ENCODE measurements at regions not wholly inside any gene's neighbourhood (a gene's known extent, or its start where the extent isn't known, plus 50 kb on each side); places are given as distances from the start of the nearest gene placed in this dataset.

- no peak overlapping the region for H3K23ac ChIP-seq (ENCODE audit: insufficient read length, low read depth, low read length)
- H2AK5ac ChIP-seq (ENCODE audit: insufficient read length, low read length): no peak overlapping the region
- H2BK15ac ChIP-seq (ENCODE audit: low read depth, low read length): no peak overlapping the region
- H3K18ac ChIP-seq (ENCODE audit: insufficient read length, low read depth, low read length): no peak overlapping the region
- Mint-ChIP-seq H3K36me3 (ENCODE audit: insufficient read depth in 1 of 3, low read depth in 3 of 3) (peaks cover 20 to 33% (median 21%) of the 10 kb centered on the region in 3 experiments), H3K27ac (peak overlapping the region; percentile 93 to 97 (median 94); a peak in 6 of 7 replicates), H3K4me1 (peaks cover 38 to 45% of the 10 kb centered on the region in 2 experiments), H3K9me3 (peaks cover 33 to 36% of the 10 kb centered on the region in 2 experiments), H3K4me3 (peak overlapping the region in 1 of 2 experiments; percentile 21; a peak in 2 of 5 replicates), H3K27me3 (ENCODE audit: low read depth) (peaks cover 72% of the 10 kb centered on the region)
- H3K27me3 ChIP-seq (ENCODE audit: insufficient read depth, low read length): no peaks in the 10 kb centered on the region
- TF ChIP-seq CTCF (conservative IDR thresholded peaks at IDR 0.05): no peak
- H3K9ac ChIP-seq (ENCODE audit: extremely low read depth, insufficient read length, low read length): no peak overlapping the region
- no CpG with 5 or more reads among the region's 2 CpGs for WGBS (ENCODE audit: extremely low coverage, insufficient read length, low lambda C conversion rate)
- no peak overlapping the region for H2AFZ ChIP-seq (ENCODE audit: low read length)
- no peak overlapping the region for H4K8ac ChIP-seq (replicated peaks; ENCODE audit: insufficient read length, low read depth, low read length)
- H2BK120ac ChIP-seq (ENCODE audit: low read depth, low read length, poor library complexity, severe bottlenecking): no peak overlapping the region
- no peak overlapping the region for H4K91ac ChIP-seq (ENCODE audit: insufficient read length, low read depth, low read length)
- no peaks in the 10 kb centered on the region for H3K79me2 ChIP-seq (ENCODE audit: insufficient read depth, low read length)
- H2BK20ac ChIP-seq (ENCODE audit: low read depth, low read length, poor library complexity, severe bottlenecking): no peak overlapping the region
- no peaks in the 10 kb centered on the region for H3K79me1 ChIP-seq (ENCODE audit: insufficient read depth, low read depth, low read length, poor library complexity, severe bottlenecking)
- H3K4ac ChIP-seq (ENCODE audit: low read depth, low read length): no peak overlapping the region
- H4K5ac ChIP-seq (ENCODE audit: insufficient read length, low read depth, low read length): no peak overlapping the region
- no peaks in the 10 kb centered on the region for H3K9me3 ChIP-seq (ENCODE audit: control insufficient read depth, low read depth, low read length)
- H2BK5ac ChIP-seq (ENCODE audit: insufficient read length, low read length): no peak overlapping the region
- no peak overlapping the region for H3K56ac ChIP-seq (ENCODE audit: insufficient read length, low read depth, low read length)
- no peak for DNase-seq
- H3K14ac ChIP-seq (ENCODE audit: insufficient read depth, low read length): no peak overlapping the region
- H3K27ac ChIP-seq (ENCODE audit: insufficient read length, low read depth, low read length): no peak overlapping the region
- H2BK12ac ChIP-seq (ENCODE audit: insufficient read length, low read depth, low read length): no peak overlapping the region
- H3K23me2 ChIP-seq (ENCODE audit: insufficient read length, low read depth, low read length, poor library complexity, severe bottlenecking): no peaks in the 10 kb centered on the region
- no peaks in the 10 kb centered on the region for H4K20me1 ChIP-seq (ENCODE audit: control insufficient read depth, insufficient read depth, insufficient read length)
- peaks cover 7% of the 10 kb centered on the region; the same call in 1 of the 2 replicates for H3K4me1 ChIP-seq (ENCODE audit: insufficient read depth, low read length)
- H3K4me2 ChIP-seq (ENCODE audit: insufficient read depth, insufficient read length, low read length): peak overlapping the region; percentile 6
- H3T11ph ChIP-seq (ENCODE audit: low read length): no peak overlapping the region
These were observed 193.9 kb downstream of the RTP5 start for GRCh38 chr2:242063436-242063835.
